HepG2 (cell line): ENCODE measurements at regions not wholly inside any gene's neighbourhood (a gene's known extent, or its start where the extent isn't known, plus 50 kb on each side); places are given as distances from the start of the nearest gene placed in this dataset.

ENCODE experiments used
- ATAC-seq: fragments of 200-7000 bp; cut with Tn5 transposase; 3 replicates; pipeline ENCODE4 v1.9.1; 2020; ENCODE audit warnings: mild to moderate bottlenecking, moderate library complexity
- BruUV-seq: library from RNA; stranded (reverse); fragments of 400-500 nt; replicated peaks from 2 replicates; lab custom pipeline; 2021; lab: Mats Ljungman, UMichigan
- CTCF ChIA-PET: fragments of 300-600 bp; formaldehyde crosslinking; extraction: SDS; loops from one replicate; lab custom pipeline; 2021; ENCODE audit warnings: low total read pairs, inconsistent platforms, low intra/inter-chr PET ratio; lab: Yijun Ruan, JAX
- POLR2A ChIA-PET: fragments of 350-600 bp; sonication (Branson Sonifier 250); formaldehyde crosslinking; loops from one replicate; lab custom pipeline; 2020; ENCODE audit warnings: antibody characterized with exemption, inconsistent platforms; lab: Yijun Ruan, JAX
- DNase-seq: peaks from one replicate; pipeline ENCODE4 v3.0.0-alpha.2; 2015; ENCODE audit warnings: low spot score
- FAIRE-seq: peaks from 3 replicates; lab custom pipeline; 2011; peaks lifted over from hg19 to GRCh38; lab: Jason Lieb, UNC
- H2AFZ ChIP-seq: one replicate; pipeline ENCODE4 v1.6.1; 2011; ENCODE audit warnings: low read length, inconsistent platforms
- H3K27ac ChIP-seq: fragments of 300-600 bp; 3 replicates; pipeline ENCODE4 v1.8.0; 2011; ENCODE audit warnings: mixed run types, mild to moderate bottlenecking, mixed read lengths, low read length, inconsistent platforms; ENCODE audit not compliant: insufficient read depth; ENCODE audit errors: extremely low read length
- H3K27me3 ChIP-seq, 2 experiments: fragments of 200-600 bp in 1 of 2; 2 replicates in 1 of 2; 3 replicates in 1 of 2; pipeline versions ENCODE4 v1.6.0 to v1.8.0; 2011; ENCODE audit warnings: low read length in 2 of 2, mild to moderate bottlenecking in 2 of 2, moderate library complexity in 2 of 2, inconsistent platforms in 1 of 2; ENCODE audit not compliant: insufficient read depth in 2 of 2, control insufficient read depth in 1 of 2
- H3K36me3 ChIP-seq, 2 experiments: fragments of 200-600 bp in 1 of 2; replicated peaks in 1 of 2; 2 replicates in 1 of 2; 3 replicates in 1 of 2; pipeline versions ENCODE4 v1.5.1 to v1.8.0; 2011; ENCODE audit warnings: low read length in 2 of 2, inconsistent platforms in 1 of 2; ENCODE audit not compliant: insufficient read depth in 2 of 2, control insufficient read depth in 1 of 2
- H3K4me1 ChIP-seq: 2 replicates; pipeline ENCODE4 v1.5.1; 2012; ENCODE audit warnings: low read length, inconsistent platforms; ENCODE audit not compliant: insufficient read depth
- H3K4me2 ChIP-seq: 2 replicates; pipeline ENCODE4 v1.6.0; 2011; ENCODE audit warnings: low read depth, low read length, inconsistent platforms
- H3K4me3 ChIP-seq, 3 experiments: fragments of 200-600 bp in 1 of 3; sonication (generic), shearing (Covaris generic) in 1 of 3; replicated peaks in 1 of 3; 2 replicates each; pipeline ENCODE4 v1.5.1; 2011 to 2016; ENCODE audit warnings: low read length in 3 of 3, inconsistent platforms in 2 of 3, low read depth in 2 of 3, mild to moderate bottlenecking in 2 of 3, control low read depth in 1 of 3, mixed read lengths in 1 of 3; ENCODE audit not compliant: insufficient read depth in 1 of 3
- H3K79me2 ChIP-seq: one replicate; pipeline ENCODE4 v1.6.1; 2011; ENCODE audit warnings: low read length, inconsistent platforms; ENCODE audit not compliant: insufficient read depth
- H3K9ac ChIP-seq: 2 replicates; pipeline ENCODE4 v1.6.0; 2011; ENCODE audit warnings: mild to moderate bottlenecking, low read depth, low read length, inconsistent platforms; ENCODE audit not compliant: insufficient read depth
- H3K9me3 ChIP-seq: 2 replicates; pipeline ENCODE4 v1.5.1; 2012; ENCODE audit warnings: mild to moderate bottlenecking, low read length
- H4K20me1 ChIP-seq: 2 replicates; pipeline ENCODE4 v1.6.0; 2011; ENCODE audit warnings: inconsistent platforms, mild to moderate bottlenecking, low read length, moderate library complexity; ENCODE audit not compliant: insufficient read depth
- CENPT ChIP-seq: sonication (generic); formaldehyde crosslinking; IDR thresholded peaks from 2 replicates; pipeline ENCODE4 v1.8.0; 2022; ENCODE audit warnings: low read depth, mild to moderate bottlenecking, moderate library complexity, missing genetic modification reagents
- CHD4 ChIP-seq: fragments of 200-600 bp; sonication (generic); IDR thresholded peaks from 2 replicates; pipeline ENCODE4 v1.7.0; 2017; ENCODE audit warnings: mild to moderate bottlenecking, low read length, borderline replicate concordance
- DBP ChIP-seq: sonication (generic); formaldehyde crosslinking; IDR thresholded peaks from 2 replicates; pipeline ENCODE4 v1.4.0; 2020; ENCODE audit warnings: missing genetic modification reagents; ENCODE audit errors: not compliant biosample characterization
- HCFC1 ChIP-seq: fragments of 150-350 bp; IDR thresholded peaks from 2 replicates; pipeline ENCODE4 v1.6.1; 2014; ENCODE audit warnings: low read depth, low read length
- HNRNPUL1 ChIP-seq: fragments of 200-400 bp; formaldehyde crosslinking; IDR thresholded peaks from 2 replicates; pipeline ENCODE4 v1.6.1; 2017; ENCODE audit warnings: low read depth, mild to moderate bottlenecking, low read length, moderate library complexity
- KDM3A ChIP-seq: IDR thresholded peaks from 2 replicates; pipeline ENCODE4 v1.6.1; 2018; ENCODE audit warnings: low read depth, missing compliant biosample characterization
- KMT2B ChIP-seq: IDR thresholded peaks from 2 replicates; pipeline ENCODE4 v1.6.1; 2016; ENCODE audit warnings: missing genetic modification reagents, missing compliant biosample characterization
- NR2C2 ChIP-seq: sonication (generic); formaldehyde crosslinking; IDR thresholded peaks from 2 replicates; pipeline ENCODE4 v1.4.0; 2020; ENCODE audit warnings: missing genetic modification reagents, mild to moderate bottlenecking, moderate library complexity, borderline replicate concordance
- NR2F1 ChIP-seq, 2 experiments: fragments of 450-650 bp in 1 of 2; formaldehyde crosslinking in 1 of 2; IDR thresholded peaks; 2 replicates each; pipeline versions ENCODE4 v1.5.0 to v1.6.1; 2016 to 2020; ENCODE audit warnings: mild to moderate bottlenecking in 1 of 2, missing compliant biosample characterization in 1 of 2, missing genetic modification reagents in 1 of 2, moderate library complexity in 1 of 2
- PTBP1 ChIP-seq: fragments of 200-400 bp; formaldehyde crosslinking; IDR thresholded peaks from 2 replicates; pipeline ENCODE4 v1.6.1; 2018; ENCODE audit warnings: low read length, low read depth; ENCODE audit not compliant: poor library complexity, severe bottlenecking
- RFX1 ChIP-seq: fragments of 450-650 bp; IDR thresholded peaks from 2 replicates; pipeline ENCODE4 v1.6.1; 2017
- RFXAP ChIP-seq: sonication (generic); formaldehyde crosslinking; IDR thresholded peaks from 2 replicates; pipeline ENCODE4 v1.4.0; 2020; ENCODE audit warnings: missing genetic modification reagents, borderline replicate concordance
- THYN1 ChIP-seq: sonication (generic); formaldehyde crosslinking; IDR thresholded peaks from 2 replicates; pipeline ENCODE4 v1.8.1; 2023; ENCODE audit warnings: low read depth, mild to moderate bottlenecking, moderate library complexity, missing genetic modification reagents, borderline replicate concordance
- TRAFD1 ChIP-seq: sonication (generic); formaldehyde crosslinking; IDR thresholded peaks from 2 replicates; pipeline ENCODE4 v1.5.1; 2020; ENCODE audit warnings: missing genetic modification reagents, mild to moderate bottlenecking, borderline replicate concordance
- ZBTB21 ChIP-seq: sonication (generic); formaldehyde crosslinking; IDR thresholded peaks from 2 replicates; pipeline ENCODE4 v1.4.0; 2020; ENCODE audit warnings: missing genetic modification reagents
- ZNF747 ChIP-seq: sonication (generic); formaldehyde crosslinking; IDR thresholded peaks from 2 replicates; pipeline ENCODE4 v1.8.1; 2023; ENCODE audit warnings: missing genetic modification reagents, mild to moderate bottlenecking, borderline replicate concordance
- WGBS: methylation state at CpG from one replicate; pipeline ENCODE4 v1.1.6; 2017; ENCODE audit warnings: low lambda C conversion rate; 5-methylcytosine and 5-hydroxymethylcytosine counted together
- in situ Hi-C: cut with HindIII; loops from 2 replicates; pipeline ENCODE4 v1.10.0; 2017; ENCODE audit warnings: low pct_unique_long_range_greater_than_20kb; ENCODE audit not compliant: extremely low pct_ligation_motif_present
- intact Hi-C: fragments of 100-400 bp; cut with micrococcal nuclease; formaldehyde crosslinking; loops from one replicate; pipeline ENCODE4 v1.10.0; 2022; ENCODE audit not compliant: unreplicated experiment
- TF ChIP-seq, protein P1 (sequence below): sonication (generic); formaldehyde crosslinking; IDR thresholded peaks from 2 replicates; pipeline ENCODE4 v1.8.1; 2023; ENCODE audit warnings: missing genetic modification reagents, mild to moderate bottlenecking, borderline replicate concordance

DNA sequence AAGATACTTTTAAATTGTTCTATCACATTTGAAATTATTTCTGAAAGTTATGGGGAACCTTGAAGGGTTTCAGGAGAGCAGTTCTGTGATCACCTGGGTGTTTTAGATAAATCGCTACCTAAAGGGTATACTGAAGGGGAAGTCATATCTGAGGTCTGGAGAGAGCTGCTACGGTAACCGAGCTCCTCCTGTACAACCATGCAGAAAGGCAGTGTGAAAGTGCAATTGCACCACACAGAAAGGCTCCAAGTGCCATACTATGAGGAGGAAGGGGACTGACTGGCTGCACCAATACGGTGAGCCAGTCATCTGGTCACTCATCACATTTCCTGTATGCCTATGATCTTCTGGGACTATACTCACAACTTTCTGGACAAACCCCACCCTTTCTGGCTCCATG lies 241.4 kb upstream of the SLC24A2 start:
- CTCF ChIA-PET = no interaction called here
- intact Hi-C loops = no loop called here
- 0% methylated on average over 2 of the region's 4 CpGs for WGBS
- DNase-seq (no peak), FAIRE-seq (no peak)
- in situ Hi-C loops = no loop called here
- Histone ChIP-seq H3K36me3 (no peaks in the 10 kb centered on the region), H3K4me2 (no peak overlapping the region)
- BruUV-seq = no TSS peak
- TF ChIP-seq NR2C2 (no peak), THYN1 (no peak), RFX1 (no peak), KDM3A (CRISPR knock-in tag) (no peak), CENPT (CRISPR knock-in tag) (no peak), TRAFD1 (CRISPR knock-in tag) (no peak), HNRNPUL1 (no peak), HCFC1 (no peak), NR2F1 (CRISPR knock-in tag; IDR thresholded peaks at IDR 0.05) (no peak), DBP (CRISPR knock-in tag) (no peak), ZNF747 (no peak), RFXAP (CRISPR knock-in tag) (no peak), CHD4 (no peak), KMT2B (CRISPR knock-in tag) (no peak), ZBTB21 (no peak), PTBP1 (no peak)
- TF ChIP-seq, protein P1, sequence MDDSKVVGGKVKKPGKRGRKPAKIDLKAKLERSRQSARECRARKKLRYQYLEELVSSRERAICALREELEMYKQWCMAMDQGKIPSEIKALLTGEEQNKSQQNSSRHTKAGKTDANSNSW (CRISPR knock-in tag) = no peak
- TF ChIP-seq, all 625 proteins: peak for 0
- Histone ChIP-seq H3K27ac (no peak overlapping the region), H4K20me1 (no peaks in the 10 kb centered on the region), H3K79me2 (no peaks in the 10 kb centered on the region), H3K9ac (no peak overlapping the region), H3K9me3 (no peaks in the 10 kb centered on the region), H2AFZ (no peak overlapping the region), H3K4me3 (no peak overlapping the region), H3K4me1 (no peaks in the 10 kb centered on the region), H3K27me3 (no peaks in the 10 kb centered on the region)
- POLR2A ChIA-PET = no interaction called here
- no peak for ATAC-seq
